ENCODE measurements at regions not wholly inside any gene's neighbourhood (a gene's known extent, or its start where the extent isn't known, plus 50 kb on each side); places are given as distances from the start of the nearest gene placed in this dataset.

- no peak for TF ChIP-seq REST (IDR thresholded peaks at IDR 0.05; ENCODE audit: insufficient read depth in 1 of 2, low read depth in 2 of 2, low read length in 2 of 2)
- no peak for TF ChIP-seq POLR2AphosphoS5 (IDR thresholded peaks at IDR 0.05; ENCODE audit: low read depth, low read length)
- TF ChIP-seq TAF1 (IDR thresholded peaks at IDR 0.05; ENCODE audit: borderline replicate concordance, insufficient read depth, low read length) = no peak
These were observed 466.8 kb upstream of the CAMK1G start for GRCh38 chr1:209116705-209117104.

Measured in PFSK-1 (cell line).